Uterus (tissue), 2 donors: ENCODE measurements at regions not wholly inside any gene's neighbourhood (a gene's known extent, or its start where the extent isn't known, plus 50 kb on each side); places are given as distances from the start of the nearest gene placed in this dataset.

Experiments used
- CTCF ChIP-seq, 4 experiments: fragments of 200-600 bp in 2 of 4; fragments of 450-650 bp in 2 of 4; sonication (generic) in 2 of 4; IDR thresholded peaks; one replicate each; pipeline ENCODE4 v1.5.1; 2016 to 2019; ENCODE audit warnings: antibody characterized with exemption in 4 of 4, mild to moderate bottlenecking in 2 of 4, moderate library complexity in 1 of 4
- POLR2A ChIP-seq, 2 donors: fragments of 450-650 bp; IDR thresholded peaks; one replicate each; pipeline ENCODE4 v1.6.1; 2016; ENCODE audit warnings: antibody characterized with exemption in 2 of 2, mild to moderate bottlenecking in 1 of 2, moderate library complexity in 1 of 2

DNA sequence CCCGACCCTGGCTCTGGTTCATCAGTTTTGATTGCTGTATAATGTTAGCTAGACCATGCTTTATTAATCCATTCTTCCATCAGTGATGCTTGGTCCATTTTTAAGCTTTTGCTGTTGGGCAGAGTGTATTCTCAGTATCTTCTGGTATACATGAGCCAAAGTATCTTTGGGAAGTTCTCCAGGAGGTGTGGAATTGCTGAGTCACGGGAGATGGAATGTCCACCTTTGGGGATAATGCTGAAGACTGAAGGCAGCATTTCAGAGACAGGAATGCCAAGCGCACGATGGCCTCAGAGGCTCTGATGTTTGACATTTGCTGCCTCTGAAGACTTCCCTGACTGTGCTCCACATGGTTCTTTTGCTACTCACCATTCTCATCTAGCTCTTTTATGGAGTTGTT is 266.3 kb upstream of the KAZN start:
- TF ChIP-seq CTCF (IDR thresholded peaks at IDR 0.05) (no peak), POLR2A (IDR thresholded peaks at IDR 0.05) (no peak)
